ENCODE measurements at regions not wholly inside any gene's neighbourhood (a gene's known extent, or its start where the extent isn't known, plus 50 kb on each side); places are given as distances from the start of the nearest gene placed in this dataset.

GRCh38 chr3:72334681-72335457 is 513.4 kb downstream of the SHQ1 start:
- H3K4me3 ChIP-seq (ENCODE audit: low read depth, low read length): no peak overlapping the region
- TF ChIP-seq CTCF (IDR thresholded peaks at IDR 0.05; ENCODE audit: insufficient read depth, low read depth, low read length, missing control alignments): no peak
- DNase-seq (ENCODE audit: low read depth): no peak

GRCh38 chr3:72332689-72333088 is 515.6 kb downstream of the SHQ1 start:
- no peak overlapping the region for H3K4me3 ChIP-seq (ENCODE audit: low read depth, low read length)
- no peak for DNase-seq (ENCODE audit: low read depth)
- TF ChIP-seq CTCF (IDR thresholded peaks at IDR 0.05; ENCODE audit: insufficient read depth, low read depth, low read length, missing control alignments): no peak

- no peak overlapping the region for H3K4me3 ChIP-seq (ENCODE audit: low read depth, low read length)
- DNase-seq (ENCODE audit: low read depth): no peak
- TF ChIP-seq CTCF (IDR thresholded peaks at IDR 0.05; ENCODE audit: insufficient read depth, low read depth, low read length, missing control alignments): no peak
Measured at GRCh38 chr3:72332036-72332435, 516.2 kb downstream of the SHQ1 start.

- DNase-seq (ENCODE audit: low read depth): no peak
- no peak for TF ChIP-seq CTCF (IDR thresholded peaks at IDR 0.05; ENCODE audit: insufficient read depth, low read depth, low read length, missing control alignments)
- no peak overlapping the region for H3K4me3 ChIP-seq (ENCODE audit: low read depth, low read length)
Measured at GRCh38 chr3:72331076-72331475, 517.2 kb downstream of the SHQ1 start.

- no peak overlapping the region for H3K4me3 ChIP-seq (ENCODE audit: low read depth, low read length)
- TF ChIP-seq CTCF (IDR thresholded peaks at IDR 0.05; ENCODE audit: insufficient read depth, low read depth, low read length, missing control alignments): no peak
- no peak for DNase-seq (ENCODE audit: low read depth)
Measured at GRCh38 chr3:72329354-72329753, 518.9 kb downstream of the SHQ1 start.

GRCh38 chr3:72328755-72329277 is 519.4 kb downstream of the SHQ1 start:
- TF ChIP-seq CTCF (IDR thresholded peaks at IDR 0.05; ENCODE audit: insufficient read depth, low read depth, low read length, missing control alignments): no peak
- H3K4me3 ChIP-seq (ENCODE audit: low read depth, low read length): no peak overlapping the region
- no peak for DNase-seq (ENCODE audit: low read depth)

GRCh38 chr3:72327008-72327407 is 521.2 kb downstream of the SHQ1 start:
- no peak for DNase-seq (ENCODE audit: low read depth)
- no peak for TF ChIP-seq CTCF (IDR thresholded peaks at IDR 0.05; ENCODE audit: insufficient read depth, low read depth, low read length, missing control alignments)
- no peak overlapping the region for H3K4me3 ChIP-seq (ENCODE audit: low read depth, low read length)

Measured in GM12865 (cell line).